ENCODE measurements at regions not wholly inside any gene's neighbourhood (a gene's known extent, or its start where the extent isn't known, plus 50 kb on each side); places are given as distances from the start of the nearest gene placed in this dataset.

DNA sequence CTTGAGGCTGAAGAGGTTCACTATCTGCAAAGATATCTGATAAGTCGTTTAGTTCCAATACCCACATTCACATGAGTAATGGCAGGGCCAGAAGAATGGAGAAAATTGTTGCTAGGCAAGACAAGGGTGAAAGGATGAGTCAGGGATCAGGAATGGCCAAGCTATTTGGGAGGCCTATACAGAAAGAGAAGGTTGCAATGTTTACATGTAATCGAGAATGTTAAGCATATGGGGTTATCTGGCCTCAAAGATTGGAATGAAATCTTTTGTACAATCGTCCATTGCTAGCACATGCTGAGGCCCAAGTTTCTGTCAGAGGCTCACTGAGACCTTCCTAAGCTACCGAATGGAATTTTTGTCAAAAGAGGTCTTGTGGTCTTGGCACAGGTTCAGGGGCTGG lies 299.9 kb upstream of the PLD5 start:
- Histone ChIP-seq H3K23ac (ENCODE audit: insufficient read length) (no peak overlapping the region), H3K4me2 (ENCODE audit: insufficient read depth in 1 of 2, low read depth in 2 of 2, low read length in 2 of 2) (no peak overlapping the region), H2BK5ac (ENCODE audit: low read depth, low read length) (no peak overlapping the region), H3K4me3 (ENCODE audit: extremely low read depth in 1 of 4, insufficient read depth in 2 of 4, low read depth in 3 of 4, low read length in 4 of 4) (no peak overlapping the region), H3K4ac (replicated peaks; ENCODE audit: insufficient read length, low read depth, low read length) (no peak overlapping the region), H4K8ac (ENCODE audit: extremely low read depth, insufficient read depth, low read length) (no peak overlapping the region), H2AFZ (ENCODE audit: low read length) (no peak overlapping the region), H3K18ac (ENCODE audit: extremely low read depth, low read length) (no peak overlapping the region), H3K36me3 (ENCODE audit: control insufficient read depth in 2 of 4, insufficient read depth in 4 of 4, low read length in 3 of 4) (no peaks in the 10 kb centered on the region), H2BK12ac (ENCODE audit: low read depth, low read length) (no peak overlapping the region), H3K27me3 (replicated peaks in 1 of 4; ENCODE audit: control insufficient read depth in 3 of 4, extremely low read depth in 1 of 4, insufficient read depth in 3 of 4, low read length in 3 of 4) (no peaks in the 10 kb centered on the region), H3K27ac (ENCODE audit: low read depth, low read length) (no peak overlapping the region), H4K20me1 (replicated peaks in 1 of 2; ENCODE audit: control insufficient read depth in 1 of 2, insufficient read depth in 2 of 2, low read length in 2 of 2) (no peaks in the 10 kb centered on the region), H3K9ac (replicated peaks in 1 of 4; ENCODE audit: extremely low read depth in 1 of 4, low read depth in 3 of 4, low read length in 3 of 4) (no peak overlapping the region), H3K4me1 (replicated peaks in 1 of 4; ENCODE audit: control insufficient read depth in 3 of 4, insufficient read depth in 4 of 4, low read length in 3 of 4) (peaks cover 0 to 4% (median 2%) of the 10 kb centered on the region in 4 experiments; a peak in 4 of 7 replicates), H2AK5ac (ENCODE audit: low read depth, low read length) (no peak overlapping the region), H3K14ac (ENCODE audit: insufficient read length) (no peak overlapping the region), H3K79me2 (ENCODE audit: control insufficient read depth in 1 of 2, insufficient read depth in 2 of 2, low read length in 2 of 2) (no peaks in the 10 kb centered on the region), H3K56ac (replicated peaks; ENCODE audit: insufficient read length, low read depth, low read length) (no peak overlapping the region), H4K5ac (ENCODE audit: insufficient read length, low read depth, low read length) (no peak overlapping the region), H2BK20ac (ENCODE audit: low read length) (no peak overlapping the region), H2BK120ac (replicated peaks; ENCODE audit: low read depth, low read length) (no peak overlapping the region), H3K23me2 (ENCODE audit: low read depth, low read length) (no peaks in the 10 kb centered on the region; the same call in 1 of the 2 replicates), H3K9me3 (ENCODE audit: insufficient read depth in 2 of 2, low read depth in 1 of 2, low read length in 1 of 2) (no peaks in the 10 kb centered on the region), H2BK15ac (ENCODE audit: low read length) (no peak overlapping the region), H3K79me1 (ENCODE audit: low read depth, low read length) (no peaks in the 10 kb centered on the region), H4K91ac (replicated peaks; ENCODE audit: insufficient read length, low read length) (no peak overlapping the region)
- DNase-seq (ENCODE audit: low read depth in 1 of 2, low spot score in 2 of 2) (no peak), FAIRE-seq (no peak)
- 85% methylated on average over 4 of the region's 4 CpGs; no CpG with 5 or more reads in 1 of the 2 experiments for WGBS, 2 experiments (ENCODE audit: extremely low coverage in 1 of 2, insufficient coverage in 1 of 2, insufficient read length in 1 of 2, insufficient replicate concordance in 2 of 2, low coverage in 1 of 2, low lambda C conversion rate in 2 of 2, missing lambda C conversion rate in 1 of 2)
- ChIA-PET CTCF (ENCODE audit: partially characterized antibody) (no interaction called here), POLR2A (ENCODE audit: partially characterized antibody) (no interaction called here)
- no peak for TF ChIP-seq ATF2 (IDR thresholded peaks at IDR 0.05; ENCODE audit: low read length)
